HG03045 (cell line): ENCODE measurements at regions not wholly inside any gene's neighbourhood (a gene's known extent, or its start where the extent isn't known, plus 50 kb on each side); places are given as distances from the start of the nearest gene placed in this dataset.

ENCODE experiments used
- ATAC-seq: cut with Tn5 transposase; IDR thresholded peaks from one replicate; pipeline ENCODE4 v1.9.1; 2021; ENCODE audit warnings: mild to moderate bottlenecking, moderate library complexity; ENCODE audit not compliant: unreplicated experiment

DNA sequence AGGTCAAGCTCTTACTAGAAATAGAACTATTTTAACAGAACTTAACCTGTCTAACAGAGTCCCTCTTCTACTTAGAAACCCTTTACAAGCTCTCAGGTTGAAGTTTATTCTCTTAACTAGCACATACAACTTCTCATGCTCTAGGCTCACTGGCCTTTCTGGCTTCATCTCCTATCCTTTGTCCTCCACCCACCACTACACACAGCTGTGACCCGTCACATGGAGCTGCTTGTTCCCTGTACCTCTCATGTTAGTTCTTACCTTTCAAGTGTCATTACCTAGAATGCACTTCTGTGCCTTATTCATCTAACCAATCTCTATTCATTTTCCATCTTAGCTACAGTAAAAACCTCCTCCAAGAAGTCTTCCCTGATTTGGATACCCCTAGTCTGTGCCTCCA lies 89.4 kb upstream of the APC start:
- ATAC-seq: no peak

DNA sequence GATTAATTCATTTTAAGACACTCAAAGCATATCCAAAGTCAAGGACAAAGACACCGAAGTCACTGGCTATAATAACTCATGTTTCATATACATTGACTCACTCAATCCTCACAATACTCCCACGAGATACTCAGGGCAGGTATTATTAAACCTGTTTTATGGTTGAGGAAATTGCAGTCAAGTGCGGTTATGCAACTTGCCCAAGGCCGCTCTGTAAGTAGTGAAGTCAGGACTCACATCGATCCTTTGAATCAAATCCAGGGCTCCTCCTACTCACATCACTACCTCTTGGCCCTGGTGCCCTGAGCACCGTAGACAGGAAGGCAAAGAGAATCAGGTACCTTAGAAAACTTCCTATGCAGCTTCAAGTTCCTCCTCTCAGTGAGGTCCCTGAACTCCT lies 87.8 kb upstream of the APC start:
- ATAC-seq: no peak

DNA sequence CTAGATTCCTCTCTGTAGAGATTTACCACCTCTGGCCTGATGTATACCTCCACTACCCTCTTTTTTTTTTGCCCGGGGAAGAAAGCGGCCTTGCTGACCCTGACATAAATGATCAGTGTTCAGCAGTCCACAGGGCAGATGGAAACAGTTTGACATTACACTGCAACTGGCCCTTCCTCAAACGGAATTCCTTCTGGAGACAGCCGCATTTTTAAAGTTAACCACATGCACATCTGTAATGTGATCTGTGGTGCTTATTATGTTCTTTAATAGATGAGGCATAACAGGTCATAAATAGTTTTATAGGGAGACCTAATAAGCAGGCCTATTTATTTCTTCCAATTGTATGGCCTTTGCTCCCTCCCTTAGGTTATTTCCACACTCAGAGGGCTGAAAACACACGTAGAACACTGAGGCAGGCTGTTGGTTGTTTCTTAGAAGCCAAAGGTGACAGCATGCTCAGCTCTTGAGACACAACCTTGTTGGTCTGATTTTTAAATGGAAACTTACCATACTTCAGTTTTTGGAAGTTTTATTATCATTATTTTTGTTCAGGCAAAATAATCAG lies 84.0 kb upstream of the APC start:
- no peak for ATAC-seq

DNA sequence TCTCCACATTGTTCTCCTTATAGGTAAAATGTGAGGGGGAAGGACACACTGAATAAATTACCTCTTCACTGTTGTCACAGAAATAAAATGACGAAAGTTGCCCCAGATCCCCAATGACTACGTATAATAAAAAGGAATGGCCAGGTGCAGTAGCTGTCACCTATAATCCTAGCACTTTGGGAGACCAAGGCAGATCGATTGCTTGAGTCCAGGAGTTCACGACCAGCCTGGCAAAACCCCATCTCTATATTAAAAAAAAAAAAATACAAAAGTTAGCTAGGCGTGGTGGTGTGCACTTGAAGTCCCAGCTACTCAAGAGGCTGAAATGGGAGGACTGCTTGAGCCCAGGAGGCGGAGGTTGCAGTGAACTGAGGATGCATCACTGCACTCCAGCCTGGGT lies 82.2 kb upstream of the APC start:
- no peak for ATAC-seq

DNA sequence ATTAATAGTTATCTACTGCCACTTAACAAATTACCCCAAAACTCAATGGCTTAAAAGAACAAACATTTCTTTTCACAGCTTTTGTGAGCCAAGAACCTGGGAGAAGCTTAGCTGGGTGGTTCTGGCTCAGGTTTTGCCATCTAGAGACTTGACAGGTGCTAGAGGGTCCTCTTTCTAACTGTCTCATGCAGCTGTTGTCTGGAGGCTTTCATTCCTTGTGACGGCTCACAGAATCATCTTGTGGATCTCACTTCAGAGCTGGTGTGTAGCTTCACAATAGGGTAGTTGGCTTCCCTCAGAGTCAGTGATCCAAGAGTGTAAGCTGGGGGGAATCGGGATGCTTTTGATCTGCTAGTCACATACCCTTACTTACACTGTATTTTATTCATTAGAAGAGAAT lies 81.2 kb upstream of the APC start:
- ATAC-seq: no peak

DNA sequence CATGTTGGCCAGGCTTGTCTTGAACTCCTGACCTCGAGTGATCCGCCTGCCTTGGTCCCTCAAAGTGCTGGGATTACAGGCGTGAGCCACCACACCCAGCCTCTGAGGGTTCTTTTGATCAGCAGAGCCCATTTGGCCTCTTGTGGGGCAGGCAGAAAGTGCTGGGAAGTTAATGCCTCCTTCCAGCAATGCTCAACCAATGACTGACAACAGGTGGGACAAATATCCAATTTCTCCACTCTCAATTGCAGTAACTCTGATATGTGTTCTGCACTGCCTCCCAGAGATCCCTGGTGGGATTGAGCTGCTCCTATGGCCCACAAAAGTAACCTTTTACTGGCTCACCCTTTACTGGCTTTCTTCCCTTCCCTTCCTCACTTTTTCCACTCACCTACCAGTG lies 79.9 kb upstream of the APC start:
- no peak for ATAC-seq

DNA sequence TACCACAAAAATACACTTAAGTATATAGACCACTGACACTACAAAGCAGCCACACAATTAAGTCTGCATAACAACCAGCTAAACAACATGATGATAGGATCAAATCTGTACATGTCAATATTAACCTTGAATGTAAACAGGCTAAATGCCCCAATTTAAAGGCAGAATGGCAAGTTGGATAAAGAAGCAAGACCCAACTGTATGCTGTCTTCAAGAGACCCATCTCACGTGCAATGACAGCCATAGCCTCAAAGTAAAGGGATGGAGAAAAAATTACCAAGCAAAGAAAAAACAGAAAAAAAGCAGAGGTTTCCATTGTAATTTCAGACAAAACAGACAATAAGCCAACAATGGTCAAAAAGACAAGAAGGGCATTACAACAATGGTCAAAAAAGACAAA lies 77.3 kb upstream of the APC start:
- no peak for ATAC-seq

DNA sequence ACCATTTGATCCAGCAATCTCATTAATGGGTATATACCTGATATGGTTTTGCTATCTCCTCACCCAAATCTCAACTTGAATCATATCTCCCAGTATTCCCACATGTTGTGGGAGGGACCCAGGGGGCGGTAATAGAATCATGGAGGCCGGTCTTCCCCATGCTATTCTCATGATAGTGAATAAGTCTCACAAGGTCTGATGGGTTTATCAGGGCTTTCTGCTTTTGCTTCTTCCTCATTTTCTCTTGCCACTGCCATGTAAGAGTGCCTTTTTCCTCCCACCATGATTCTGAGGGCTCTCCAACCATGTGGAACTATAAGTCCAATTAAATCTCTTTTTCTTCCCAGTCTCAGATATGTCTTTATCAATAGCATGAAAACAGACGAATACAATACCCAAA lies 74.5 kb upstream of the APC start:
- ATAC-seq: no peak

DNA sequence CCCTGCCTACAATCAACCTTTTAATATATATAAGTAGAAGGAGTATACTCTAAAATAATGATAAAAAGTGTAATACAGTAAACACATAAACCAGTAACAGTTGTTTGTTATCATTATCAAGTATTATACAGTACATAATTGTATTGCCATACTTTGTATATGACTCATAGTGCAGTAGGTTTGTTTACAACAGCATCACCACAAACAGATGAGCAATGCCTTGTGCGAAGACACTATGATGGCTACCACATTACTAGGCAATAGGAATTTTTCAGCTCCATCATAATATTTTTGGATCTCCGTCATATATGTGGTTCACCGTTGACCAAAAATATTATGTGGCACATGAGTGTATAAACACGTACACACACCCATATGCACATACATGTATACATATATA lies 69.7 kb upstream of the APC start:
- ATAC-seq: no peak

DNA sequence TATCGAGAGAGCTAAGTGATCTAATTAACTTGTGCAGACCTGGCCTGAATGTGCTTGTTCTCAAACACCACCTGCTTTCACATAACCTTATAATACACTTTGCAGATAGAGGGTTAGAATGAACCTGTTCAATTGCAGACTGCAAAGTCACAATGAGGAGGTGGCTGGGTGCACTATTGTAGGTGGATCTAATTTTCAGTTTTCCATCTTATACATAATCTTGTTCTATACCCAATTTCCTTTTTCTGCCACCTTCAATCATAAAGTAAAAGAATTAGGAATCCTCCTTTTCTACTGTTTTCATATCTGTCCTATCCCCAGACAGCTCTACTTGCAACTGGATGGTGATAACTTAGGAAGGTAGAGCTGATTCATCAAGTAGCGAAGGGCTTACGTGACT lies 68.8 kb upstream of the APC start:
- ATAC-seq: no peak

DNA sequence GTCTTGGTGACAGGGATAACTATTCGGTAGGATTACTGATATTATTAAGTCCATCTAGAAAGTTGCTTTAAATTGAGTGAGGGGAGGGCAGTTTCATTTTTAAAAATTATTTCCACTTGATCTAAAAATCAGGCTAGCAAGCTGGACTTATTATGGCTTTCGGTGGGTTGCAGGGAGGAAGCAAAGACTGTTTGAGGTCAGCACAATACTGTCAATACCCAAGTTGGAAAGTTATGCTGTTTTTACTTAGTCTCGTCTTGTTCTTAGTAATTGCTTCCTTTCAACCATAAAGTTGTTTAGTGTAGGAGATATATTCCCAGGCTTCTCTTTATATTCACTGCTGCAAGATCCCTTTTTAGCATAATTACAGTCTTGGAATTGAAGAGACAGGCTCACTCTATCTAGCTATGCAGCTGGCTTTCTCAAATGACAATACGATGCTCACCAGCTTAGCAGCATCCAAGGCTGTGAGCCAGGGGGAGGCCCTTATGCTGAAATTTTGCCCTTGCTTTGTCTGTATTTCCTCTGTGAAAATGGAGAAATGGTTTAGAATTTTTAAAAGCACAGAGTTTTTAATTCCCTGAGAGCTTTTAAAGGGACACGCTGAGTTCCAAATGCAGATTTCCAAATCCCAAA lies 68.2 kb upstream of the APC start:
- no peak for ATAC-seq

DNA sequence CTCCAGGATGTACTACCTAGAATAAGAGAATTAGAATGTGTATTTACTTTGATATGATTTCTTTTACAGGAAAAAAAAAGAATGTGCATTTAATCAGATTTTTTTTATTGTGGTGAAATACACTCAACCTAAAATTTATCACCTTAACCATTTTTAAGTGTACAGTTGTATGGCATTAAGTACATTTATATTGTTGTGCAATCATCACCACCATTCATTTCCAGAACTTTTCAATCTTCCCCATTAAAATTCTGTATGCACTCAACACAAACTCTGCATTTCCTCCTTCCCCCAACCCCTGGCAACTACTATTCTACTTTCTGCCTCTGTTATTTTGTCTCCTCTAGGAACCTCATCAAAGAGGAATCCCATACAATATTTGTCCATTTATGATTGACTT lies 66.0 kb upstream of the APC start:
- no peak for ATAC-seq

DNA sequence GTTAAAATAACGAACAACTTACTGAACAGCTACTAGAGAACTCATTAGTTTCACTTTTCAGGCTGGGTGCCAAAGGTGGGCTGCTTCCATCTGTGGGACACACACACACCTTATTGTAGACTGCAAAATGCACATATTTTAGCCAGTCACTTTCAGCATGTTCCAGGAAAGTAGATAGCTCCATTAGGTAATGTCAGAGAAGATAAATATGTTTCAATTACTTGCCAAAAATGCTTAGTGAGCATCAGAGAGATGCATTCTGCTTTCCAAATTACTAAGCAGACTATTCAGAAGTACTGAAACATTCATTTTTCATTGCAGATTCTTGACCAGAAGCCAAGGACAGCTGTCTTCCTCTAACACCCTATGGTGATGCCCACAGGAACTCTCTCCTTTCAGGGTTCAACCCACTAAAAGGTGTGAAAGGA lies 56.2 kb upstream of the APC start:
- ATAC-seq: no peak

DNA sequence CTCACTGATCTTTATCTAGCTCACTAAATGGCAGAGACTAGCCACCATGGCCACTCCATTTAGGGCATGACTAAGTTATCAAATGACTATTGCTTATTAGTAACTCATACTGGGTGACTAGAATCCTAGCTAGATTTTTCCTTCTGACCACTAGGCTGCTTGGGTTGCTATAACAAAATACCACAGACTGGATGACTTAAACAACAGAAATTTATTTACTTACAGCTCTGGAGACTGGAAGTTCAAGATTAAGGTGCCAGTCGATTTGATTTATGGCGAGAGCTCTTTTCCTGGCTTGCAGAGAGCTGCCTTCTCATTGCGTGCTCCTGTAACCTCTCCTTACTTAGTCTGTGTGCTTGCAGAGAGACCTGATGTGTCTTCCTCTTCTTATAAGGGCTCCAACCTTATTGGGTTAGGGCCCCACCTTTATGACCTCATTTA lies 55.0 kb upstream of the APC start:
- ATAC-seq: no peak

DNA sequence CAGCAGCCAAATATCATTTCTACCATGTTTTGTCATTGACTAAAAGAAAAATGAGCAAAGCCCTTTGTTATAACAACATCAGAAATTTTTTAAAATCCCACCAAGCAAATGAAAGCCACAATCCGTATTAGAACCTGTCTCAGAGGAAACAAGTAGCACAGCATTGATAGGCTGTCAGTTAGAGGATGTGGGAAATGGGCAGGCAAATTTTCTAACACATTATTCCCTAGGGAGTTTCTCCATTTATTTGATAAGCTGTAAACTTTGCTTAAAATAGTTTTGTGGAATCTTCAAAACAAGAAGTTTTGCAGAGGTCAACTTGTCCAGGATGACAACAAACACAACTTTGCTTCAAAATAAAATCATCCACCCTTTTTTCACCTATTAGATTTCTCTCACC lies 53.6 kb upstream of the APC start:
- ATAC-seq: no peak

DNA sequence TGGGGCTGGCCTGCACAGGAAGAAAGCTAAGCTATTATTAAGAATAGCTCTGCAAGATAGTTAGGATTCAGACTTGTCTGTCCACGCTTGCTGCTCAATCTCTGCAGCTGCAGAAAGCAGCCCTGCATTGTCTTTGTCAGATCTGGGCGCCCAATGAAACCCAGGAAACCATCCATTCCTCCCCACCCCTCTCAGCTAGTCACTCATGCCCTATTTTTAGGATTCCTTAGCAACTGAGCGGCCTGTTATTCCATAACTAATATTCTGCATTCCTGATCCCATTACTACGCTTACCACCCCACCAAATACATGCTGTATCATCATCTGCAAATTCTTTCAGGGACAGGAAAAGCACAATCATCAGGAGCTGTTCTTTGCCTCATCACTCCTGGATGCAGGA lies 52.9 kb upstream of the APC start:
- no peak for ATAC-seq

DNA sequence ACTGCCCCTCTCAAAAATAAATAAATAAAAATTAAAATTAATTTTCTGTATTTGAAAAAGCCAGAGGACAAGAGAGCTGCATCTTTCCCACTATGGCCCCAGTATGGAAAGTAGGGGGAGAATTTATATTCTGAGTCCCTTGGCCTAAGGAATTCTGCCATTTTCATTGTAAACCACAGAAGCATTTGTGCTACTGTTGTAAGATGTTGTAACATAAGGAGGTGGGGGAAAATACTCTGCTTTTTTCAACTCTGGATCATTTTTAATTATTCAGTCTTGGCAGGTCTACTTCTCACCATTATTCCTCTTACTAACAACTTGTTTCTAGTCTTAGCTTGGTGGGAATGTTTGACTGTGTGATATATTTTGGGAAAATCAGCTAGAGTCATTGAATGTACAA lies 52.3 kb upstream of the APC start:
- no peak for ATAC-seq

DNA sequence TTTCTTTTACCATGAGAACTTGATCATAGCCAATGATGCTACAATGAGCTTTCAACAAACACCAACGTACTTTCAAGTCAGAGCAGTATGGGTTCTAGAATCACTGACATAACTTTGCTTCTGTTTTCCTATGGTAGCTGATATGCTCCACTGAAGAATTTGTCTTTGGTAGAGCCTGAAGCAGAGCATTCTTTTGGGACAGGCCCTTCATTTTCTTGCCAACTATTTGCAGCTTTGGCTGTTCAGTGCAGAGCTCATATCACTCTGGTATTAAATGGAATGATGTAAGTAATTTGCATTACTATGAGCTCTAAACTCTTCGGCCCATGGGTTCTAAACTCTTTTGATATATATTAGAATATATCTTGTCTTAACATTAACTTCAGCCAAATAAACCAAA lies 51.8 kb upstream of the APC start:
- ATAC-seq: no peak

DNA sequence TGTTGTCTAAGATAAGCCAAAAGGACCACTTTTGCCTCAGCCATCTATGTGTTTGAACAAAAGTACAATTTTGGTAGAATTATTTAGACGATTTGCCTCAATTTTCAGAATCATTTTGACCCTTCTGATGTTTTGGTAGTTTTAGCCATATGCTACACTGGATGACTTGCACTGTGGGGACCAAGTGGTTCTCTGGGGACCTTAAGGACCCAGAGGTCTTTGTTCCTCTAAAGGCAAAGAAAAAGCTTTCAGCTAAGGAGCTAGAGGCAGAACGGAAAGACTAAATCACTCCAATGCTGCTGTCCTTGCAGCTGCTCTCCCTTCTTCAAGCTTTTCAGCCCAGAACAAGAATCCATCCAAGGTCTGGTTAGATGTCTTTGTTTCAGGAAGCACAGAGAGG lies 51.0 kb upstream of the APC start:
- ATAC-seq: no peak

DNA sequence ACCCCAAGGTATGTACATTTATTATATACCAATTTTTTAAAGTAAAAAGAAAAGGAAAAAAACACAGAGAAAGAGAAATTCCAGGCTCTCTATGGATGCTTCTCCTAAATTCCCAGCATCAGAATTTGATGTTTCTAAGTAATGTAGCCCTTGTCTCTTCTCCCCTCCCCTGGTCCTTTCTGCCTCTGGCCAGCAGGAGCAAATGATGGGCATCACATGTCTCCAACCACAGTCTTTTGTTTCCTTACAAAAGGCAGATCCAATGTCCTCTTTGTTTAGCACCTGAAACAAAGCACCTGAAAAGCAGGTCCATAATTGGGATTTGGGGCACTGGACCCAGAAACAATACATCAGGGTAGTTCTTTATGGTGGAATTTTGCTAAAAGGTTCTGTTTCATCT lies 50.4 kb upstream of the APC start:
- no peak for ATAC-seq
